NCI-H82 treated with DMSO at 0.1 percent for 48 hours (cell line): ENCODE measurements at regions not wholly inside any gene's neighbourhood (a gene's known extent, or its start where the extent isn't known, plus 50 kb on each side); places are given as distances from the start of the nearest gene placed in this dataset.
"Not testable (repeated sequence)": the region's sequence is repeated elsewhere in the genome, so short reads cannot be mapped to it uniquely, and the experiment has no call there.

ENCODE experiments used
- DNase-seq: peaks from one replicate; lab custom pipeline; 2025; ENCODE audit not compliant: unreplicated experiment; lab: John Stamatoyannopoulos, UW

DNA sequence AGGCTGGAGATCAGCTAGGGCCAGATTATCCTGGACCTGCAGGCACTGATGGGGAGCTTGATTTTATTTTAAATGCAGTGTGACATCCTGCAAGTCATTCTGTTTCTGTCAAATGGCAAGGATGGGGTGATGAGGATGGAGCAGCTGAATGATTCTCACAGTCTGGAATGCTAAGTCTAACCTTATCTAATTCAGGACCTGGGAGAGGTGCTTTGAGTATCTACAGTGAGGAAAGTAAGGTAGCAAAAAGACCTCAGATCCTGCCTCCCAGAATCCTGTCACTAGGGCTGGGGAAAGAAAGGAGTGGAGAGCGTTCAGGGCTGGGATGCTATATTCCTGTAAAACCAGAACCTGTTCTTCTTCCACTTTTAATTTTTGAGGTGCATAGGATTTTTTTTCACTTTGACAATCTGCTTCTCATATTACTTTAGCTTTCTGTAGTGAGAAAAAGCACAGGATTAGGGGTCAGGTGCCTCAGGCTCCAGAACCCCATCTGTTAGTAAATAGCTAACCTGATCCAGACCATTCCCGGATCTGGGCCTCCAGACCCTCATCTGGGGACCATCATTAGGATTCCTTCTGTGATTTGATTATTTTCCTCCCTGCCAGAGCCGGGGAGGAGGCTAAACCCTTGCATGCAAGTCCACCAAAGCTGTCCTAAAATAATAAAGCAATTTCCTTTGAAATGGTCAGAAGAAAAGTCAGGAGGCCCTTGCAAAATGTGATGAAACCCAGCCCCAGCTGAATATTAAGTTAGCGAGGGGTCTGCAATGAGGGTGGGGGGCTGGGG, 54.7 kb downstream of the ASCL1 start:
- no peak for DNase-seq

DNA sequence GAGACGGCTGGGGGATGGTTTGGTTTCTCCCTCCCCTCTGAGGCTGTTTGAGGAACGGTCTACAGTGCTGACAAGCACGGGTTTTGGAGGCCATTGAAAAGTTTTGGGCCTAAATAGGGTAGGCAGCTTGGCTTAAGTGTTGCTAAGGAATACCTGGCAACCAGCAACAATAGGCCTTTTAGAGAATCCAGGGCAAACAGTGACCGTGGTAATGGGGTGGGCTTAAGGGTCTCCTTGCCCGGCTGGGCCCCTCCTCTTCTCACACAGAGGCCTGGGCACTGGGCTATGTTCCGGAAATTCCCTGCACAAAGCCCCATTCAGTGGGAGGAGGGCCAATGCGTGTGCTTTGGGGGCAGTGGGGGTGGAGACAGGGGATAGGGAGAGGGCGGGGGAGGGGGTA, 55.4 kb downstream of the ASCL1 start:
- DNase-seq, result no peak

DNA sequence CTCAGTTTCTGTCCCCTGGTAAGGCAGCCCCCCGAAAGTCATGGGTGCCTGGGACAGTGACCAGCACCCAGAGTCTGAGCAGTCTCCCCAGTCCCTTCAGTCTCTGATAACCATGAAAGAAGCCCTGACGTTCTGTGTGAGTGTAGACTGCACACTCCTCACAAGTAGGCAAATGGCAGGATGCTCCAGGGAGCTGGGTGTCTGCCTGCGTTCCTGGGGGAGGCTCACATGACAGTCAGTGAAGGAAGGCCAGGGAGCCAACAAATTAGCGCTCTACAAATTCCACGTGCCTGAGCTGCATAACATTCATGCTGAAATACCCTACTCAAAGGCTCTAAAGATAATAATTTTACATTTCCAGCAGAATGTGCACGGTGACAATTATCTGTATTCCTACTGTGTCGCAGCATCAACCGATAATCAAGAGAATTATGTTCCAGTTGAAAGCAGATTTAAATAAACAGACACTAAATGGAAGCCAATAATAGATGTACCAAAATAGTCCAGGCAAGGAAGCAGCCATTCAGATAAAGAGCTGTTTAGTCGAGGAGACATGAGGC, 56.3 kb downstream of the ASCL1 start:
- no peak for DNase-seq

DNA sequence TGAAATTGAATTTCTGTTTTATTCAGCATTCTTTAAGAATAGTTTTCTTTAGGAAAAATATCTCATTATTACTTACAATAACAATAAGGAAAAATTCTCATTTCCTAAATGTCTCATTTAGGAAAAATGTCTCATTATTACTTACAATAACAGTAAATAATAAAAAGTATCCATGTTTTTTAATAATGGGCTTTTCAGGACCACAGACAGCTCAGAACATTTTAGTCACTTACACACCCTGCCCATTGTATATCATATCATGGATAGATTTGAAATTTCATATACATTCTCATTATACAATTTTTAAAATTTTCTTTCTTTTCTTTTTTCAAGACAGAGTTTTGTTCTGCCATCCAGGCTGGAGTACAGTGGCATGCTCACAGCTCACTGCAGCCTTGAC, 58.9 kb downstream of the ASCL1 start:
- DNase-seq, result no peak

DNA sequence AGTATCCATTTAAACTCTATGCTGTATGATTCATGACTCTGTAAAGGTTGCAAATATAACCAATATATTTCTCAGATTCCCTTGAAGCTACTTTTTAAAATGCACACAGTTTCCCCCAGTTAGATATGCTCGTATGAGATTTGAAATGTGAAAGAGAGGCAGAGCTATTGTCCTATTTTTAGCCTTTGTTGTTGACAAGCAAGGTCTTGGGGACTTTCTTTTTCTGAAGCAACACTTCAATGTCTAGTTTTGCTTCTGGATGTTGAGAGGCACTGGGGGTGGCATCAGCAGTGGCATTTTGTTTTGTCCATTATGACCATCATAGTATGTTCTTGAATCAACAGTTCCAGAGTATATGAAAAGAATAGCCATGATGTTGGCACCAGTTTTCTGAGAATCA, 63.4 kb downstream of the ASCL1 start:
- no peak for DNase-seq

DNA sequence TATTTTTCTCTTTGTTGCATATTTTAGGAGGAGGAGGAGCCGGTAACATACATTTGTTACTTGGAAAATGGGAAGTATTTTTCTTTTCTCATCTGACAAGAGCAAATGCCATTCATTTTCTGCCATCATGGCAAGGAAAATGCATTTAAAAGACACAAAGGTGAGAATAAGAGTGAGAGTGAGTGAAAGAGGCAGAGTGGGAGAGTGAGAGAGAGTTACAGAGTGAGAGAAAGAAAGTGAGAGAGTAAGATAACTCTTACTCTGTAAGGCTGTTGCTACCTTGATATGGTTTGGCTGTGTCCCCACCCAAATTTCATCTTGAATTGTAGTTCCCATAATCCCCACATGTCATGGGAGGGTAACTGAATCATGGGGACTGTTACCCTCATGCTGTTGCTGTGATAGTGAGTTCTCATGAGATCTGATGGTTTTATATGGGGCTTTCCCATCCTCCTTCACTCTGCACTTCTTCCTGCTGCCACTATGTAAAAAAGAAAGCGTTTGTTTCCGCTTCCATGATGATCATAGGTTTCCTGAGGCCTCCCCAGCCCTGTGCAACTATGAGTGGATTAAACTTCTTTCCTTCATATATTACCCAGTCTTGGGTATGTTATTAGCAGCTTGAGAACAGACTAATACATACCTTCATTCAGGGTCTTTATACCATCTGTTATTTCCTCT, 64.2 kb downstream of the ASCL1 start:
- no peak for DNase-seq

DNA sequence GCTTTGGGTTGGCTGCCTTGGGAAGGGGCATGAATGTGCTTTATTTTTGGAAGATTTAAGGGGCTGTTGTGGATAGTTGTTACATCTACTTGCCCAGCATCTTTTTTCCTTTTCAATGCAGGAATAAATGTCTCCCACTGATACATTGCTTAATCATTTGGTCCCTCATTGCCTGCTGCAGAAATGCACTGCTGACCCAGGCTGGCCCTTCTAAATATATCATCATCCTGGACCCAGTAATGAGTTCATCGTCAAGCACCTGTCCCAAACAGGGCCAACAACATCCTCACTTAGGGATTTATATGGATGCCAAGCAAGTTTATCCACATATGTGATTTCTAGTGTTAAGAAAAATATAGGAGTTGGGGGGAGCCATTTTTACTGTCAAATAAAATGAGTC, 67.2 kb downstream of the ASCL1 start:
- no peak for DNase-seq

DNA sequence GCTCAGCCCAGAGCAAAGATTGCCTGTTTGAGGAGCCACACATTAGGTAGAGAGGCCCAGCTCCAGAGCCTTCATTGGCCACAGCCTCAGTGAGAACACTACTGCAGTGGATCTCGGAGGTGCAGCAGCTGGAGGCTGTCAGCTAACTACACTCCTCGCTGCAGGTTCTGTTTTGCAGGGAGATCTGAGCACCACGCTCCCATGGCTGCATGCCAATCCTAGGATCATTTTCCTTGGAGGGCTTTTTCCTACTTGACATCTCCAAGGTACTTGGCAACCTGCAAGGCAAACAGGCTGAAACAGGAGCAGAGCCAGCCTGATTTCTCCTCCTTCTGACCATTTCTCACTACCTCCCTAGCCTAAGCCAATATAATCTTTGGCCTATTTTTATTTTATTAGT, 69.2 kb downstream of the ASCL1 start:
- DNase-seq, result not testable (repeated sequence)

DNA sequence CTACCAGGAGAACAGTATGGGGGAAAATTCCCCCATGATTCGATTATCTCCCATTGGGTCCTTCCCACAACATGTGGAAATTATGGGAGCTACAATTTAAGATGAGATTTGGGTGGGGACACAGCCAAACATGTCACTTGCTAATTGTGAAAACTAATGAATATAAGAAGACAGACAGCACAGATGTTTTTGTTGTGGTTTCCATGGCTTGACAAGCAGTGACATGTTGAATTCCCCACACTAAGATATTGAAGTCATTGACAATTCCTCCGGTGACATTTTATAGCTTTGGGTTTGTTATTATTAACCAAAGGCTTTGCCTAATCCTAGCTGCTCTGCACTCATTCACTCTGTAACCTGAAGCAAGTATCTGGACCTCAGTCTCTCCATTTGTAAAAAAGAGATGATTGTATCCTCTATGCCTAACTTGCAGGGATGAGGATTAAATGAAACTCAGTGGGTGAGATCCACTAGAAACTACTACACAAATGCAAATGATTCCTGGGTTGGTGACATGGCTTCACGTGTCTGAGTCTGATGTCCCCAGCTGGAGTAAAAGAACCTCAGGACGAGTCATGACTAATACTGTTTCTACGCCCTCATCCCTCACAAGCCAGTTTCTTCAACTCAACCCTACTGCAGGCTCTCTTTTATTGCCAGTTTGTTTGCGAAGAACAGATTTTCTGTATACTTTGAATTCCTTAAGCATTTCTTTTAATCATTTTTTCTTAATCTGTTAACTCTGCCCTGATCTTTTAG, 71.6 kb downstream of the ASCL1 start:
- DNase-seq, result no peak

DNA sequence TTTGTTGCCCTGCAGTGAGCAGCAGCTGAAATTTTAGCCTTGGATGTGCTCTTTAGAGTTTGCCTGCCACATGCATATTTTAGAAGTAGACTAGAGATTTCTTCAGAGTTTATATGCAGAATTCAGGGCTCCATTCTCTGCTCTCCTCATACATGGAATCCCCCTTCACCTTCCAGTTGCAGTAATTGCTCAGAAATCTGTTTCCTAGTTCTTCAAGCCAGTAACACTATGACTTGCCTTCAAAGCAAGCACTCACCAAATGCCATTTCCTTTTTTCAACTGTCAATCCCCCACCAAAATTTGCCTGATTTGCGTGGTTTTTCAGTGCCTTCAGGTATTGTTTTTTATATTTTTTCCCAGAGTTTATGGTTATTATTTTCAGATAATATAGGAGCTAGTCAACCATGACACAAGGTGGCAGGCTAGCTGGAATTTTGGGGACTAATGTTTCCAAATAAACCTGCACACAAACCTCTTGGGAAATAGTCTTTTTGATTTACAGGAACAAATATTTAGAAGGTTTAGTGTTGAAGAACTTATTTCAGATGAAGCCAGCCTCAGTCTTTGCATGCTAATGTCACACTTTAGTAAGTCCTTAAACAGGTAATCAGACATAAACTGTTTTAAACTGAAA, 79.2 kb downstream of the ASCL1 start:
- DNase-seq, result no peak

DNA sequence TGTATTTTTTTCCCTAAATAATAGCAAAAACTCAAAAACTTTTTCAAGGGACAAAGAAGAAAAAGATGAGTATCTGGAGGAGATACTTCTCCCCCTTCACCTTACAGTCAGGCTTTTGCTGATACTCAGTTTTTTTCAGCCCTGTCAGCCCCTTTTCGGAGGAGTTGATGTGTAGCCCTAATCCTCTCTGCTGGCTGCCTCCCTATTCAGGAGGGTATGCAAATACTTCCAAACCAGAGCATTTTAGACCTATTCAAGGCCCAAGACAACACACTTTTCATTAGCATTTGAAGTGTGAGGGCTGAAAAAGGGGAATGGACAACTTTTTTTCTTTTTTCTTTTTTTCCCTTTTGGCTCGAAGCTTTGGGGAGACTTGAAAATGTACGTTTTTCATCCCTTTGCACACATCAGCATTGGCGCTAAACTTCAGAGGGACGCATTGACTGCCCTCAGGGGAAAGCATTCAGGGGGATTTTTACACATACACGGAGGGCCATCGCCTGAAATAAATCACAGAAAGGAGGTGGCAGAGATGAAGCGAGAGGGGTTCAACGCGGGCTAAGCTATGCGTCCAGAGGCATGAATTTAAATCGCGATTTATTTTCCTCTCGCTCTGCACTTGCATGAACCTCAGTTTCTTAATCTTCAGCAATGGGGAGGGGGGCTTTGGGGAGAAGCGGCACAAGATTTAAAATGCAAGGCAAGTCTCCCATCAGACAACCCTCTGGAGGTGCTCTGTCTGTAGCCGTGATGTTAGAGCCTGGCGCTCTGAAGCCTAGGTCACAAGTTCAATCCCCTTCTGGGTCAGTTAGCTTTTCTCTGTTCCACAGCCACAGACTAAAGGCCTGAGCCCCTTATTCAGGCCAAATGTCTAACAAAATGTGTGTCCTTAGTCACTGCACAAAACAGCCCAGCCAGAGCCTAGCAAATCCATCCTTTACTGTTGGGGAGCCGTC, 86.3 kb downstream of the ASCL1 start:
- no peak for DNase-seq

DNA sequence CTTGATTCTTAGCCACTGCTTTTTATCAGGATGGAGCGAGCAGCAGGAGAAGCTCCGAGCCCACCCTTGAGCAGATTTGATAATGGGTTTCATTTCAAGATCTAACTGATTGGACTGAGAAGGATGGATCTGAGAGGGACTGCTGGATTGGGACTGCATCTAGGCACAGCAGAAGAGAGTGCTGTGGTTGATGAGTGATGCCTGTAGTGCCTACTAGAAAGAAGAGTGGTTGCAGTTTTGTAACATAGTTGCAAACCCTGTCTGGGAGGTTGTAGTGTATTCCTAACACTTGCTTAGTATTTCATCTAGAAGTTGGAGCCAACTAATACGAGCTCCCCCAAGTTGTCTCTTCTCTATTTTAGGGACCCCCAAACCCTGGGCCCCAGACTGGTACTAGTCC, 88.7 kb downstream of the ASCL1 start:
- DNase-seq, result no peak

DNA sequence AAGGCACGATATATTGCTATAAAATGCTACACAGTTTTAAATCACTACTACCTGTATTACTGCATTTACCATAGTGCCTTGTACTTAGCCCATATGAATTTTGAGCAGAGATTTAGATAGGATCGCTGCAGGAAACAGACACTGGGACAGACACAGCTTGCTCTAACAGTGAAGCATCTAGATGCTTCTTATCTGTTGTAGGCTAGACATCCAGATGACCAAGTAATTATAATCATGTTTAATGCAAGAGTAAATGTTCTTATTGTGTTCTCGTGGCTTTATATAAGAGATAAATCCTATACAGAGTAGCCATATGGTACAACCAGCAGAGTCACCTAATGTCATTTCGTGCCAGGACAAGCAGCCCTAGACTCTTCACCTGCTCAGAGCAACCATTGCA, 92.8 kb downstream of the ASCL1 start:
- DNase-seq, result peak; percentile 67

DNA sequence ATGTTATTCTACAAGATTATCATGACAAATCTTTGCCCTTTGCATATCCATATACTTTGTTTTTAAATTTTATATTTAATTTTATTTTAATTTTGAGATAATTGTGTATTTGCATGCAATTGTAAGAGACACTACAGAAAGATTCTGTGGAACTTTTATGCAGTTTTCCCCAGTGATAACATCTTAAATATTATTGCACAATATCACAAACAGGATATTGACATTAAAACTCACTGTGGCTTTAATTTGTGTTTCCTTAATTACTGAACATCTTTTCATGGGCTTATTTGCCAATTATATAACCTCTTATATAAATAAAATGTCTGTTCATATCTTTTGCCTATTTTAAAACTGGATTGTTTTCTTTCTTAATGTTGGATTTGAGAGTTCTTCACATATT, 95.6 kb downstream of the ASCL1 start:
- no peak for DNase-seq

DNA sequence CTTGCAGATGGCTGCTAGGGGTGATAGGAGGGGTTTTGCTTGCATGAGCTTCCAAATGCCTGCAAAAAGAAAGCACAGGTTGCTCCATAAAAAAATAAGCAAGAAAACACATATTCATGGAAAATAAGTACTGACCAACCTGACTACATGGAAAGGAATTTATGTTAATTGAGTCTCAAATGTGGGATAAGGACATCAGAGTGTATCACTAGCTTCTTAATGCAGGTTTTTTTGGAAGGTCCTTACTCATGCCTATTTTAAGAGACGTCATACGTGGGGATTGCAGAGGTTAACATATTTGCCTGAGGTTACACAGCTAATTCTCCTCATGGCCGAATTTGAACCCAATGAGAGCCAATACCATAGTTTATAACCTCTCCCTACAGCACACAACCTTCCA, 116.2 kb downstream of the ASCL1 start:
- no peak for DNase-seq

DNA sequence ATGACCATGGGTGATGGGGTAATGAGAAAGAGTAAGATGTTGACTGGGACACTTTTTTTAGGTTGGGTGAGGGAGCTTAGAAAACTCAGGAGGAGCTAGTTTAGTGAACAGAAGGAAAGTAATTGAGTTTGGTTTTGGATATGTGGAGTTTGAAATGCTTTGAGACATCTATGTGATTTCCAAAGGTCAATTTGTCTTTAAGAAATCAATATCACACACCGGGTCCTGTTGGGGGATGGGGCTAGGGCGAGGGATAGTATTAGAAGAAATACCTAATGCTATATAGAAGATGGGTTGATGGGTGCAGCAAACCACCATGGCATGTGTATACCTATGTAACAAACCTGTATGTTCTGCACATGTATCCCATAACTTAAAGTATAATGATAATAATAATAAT, 118.4 kb downstream of the ASCL1 start:
- no peak for DNase-seq

DNA sequence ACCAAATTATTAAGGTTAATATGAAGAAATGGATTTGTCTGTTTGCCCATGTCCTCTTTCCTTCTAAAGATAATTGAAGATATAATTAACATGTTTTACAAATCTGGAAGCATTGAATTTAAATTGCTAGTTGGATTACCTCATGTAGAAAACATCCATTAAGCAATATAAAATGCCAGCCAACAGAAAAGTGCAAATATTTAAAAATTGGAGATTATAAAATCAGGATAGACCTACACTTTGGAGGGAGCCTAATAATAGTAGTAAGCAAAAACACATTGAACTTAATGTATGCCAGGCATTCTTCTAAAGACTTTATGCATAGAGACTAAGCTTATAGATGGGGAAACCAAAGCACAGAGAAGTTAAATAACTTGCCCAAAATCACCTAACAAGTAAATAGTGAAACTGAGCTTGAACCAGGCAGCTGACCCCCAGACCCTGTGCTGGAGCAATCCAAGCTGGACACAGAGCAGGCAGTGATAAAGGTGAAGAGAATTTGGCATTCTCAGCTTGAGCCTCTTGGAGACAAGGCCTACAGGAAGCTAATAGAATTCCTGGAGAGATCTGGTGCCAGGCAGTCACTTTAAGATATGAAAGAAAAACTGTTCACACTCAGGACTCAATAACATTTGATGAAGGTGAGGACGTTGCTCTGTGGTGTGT, 119.8 kb downstream of the ASCL1 start:
- no peak for DNase-seq

DNA sequence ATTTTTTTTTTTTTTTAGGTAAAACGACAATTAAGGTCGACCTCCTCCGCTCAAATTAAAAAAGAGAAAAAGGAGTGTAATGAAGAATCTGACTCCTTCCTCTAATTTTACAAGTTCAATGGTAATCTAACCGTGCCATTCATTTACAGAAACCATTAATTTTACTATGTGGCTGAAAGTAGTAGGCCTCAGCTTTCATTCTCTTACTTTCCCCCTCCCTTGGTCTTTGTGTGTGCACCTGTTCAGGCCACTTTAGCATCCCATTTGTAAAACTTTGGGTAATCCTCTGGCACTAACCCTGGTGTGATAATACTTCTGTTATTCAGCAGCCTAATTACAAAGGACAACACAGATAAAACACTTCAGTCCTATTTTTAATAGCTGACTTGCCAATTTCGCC, 128.1 kb downstream of the ASCL1 start:
- no peak for DNase-seq

DNA sequence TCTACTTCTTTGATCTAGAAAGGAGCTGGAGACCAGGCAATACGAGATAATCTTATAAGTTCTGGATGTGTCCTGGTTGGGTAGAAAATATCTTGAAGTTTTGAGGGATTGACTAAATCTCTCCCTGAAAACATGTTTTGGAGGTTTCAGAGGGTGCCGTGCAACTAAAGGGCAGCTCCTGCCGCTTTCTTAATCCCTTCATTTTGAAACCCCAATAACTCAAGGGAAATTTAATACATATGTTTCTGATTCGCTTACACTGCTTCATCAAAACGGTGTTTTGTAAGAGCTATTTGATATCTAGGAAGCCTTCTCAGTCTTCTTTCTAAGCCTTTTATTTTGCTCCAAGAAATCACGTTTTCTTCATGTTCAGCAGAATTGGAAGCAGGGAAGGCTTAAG, 129.0 kb downstream of the ASCL1 start:
- DNase-seq, result no peak
